Mesendoderm (in vitro differentiated cells): ENCODE measurements at regions not wholly inside any gene's neighbourhood (a gene's known extent, or its start where the extent isn't known, plus 50 kb on each side); places are given as distances from the start of the nearest gene placed in this dataset.

ENCODE experiments used
- DNase-seq: peaks from one replicate; pipeline ENCODE4 v3.0.0; 2013
- H2AK5ac ChIP-seq: 2 replicates; pipeline ENCODE4 v1.6.1; 2013; ENCODE audit warnings: low read length, inconsistent platforms
- H2BK120ac ChIP-seq: 2 replicates; pipeline ENCODE4 v1.6.1; 2013; ENCODE audit warnings: low read depth, mild to moderate bottlenecking, low read length, moderate library complexity, mixed read lengths
- H2BK15ac ChIP-seq: replicated peaks from 2 replicates; pipeline ENCODE4 v1.6.1; 2013; ENCODE audit warnings: low read depth, mild to moderate bottlenecking, moderate library complexity
- H2BK5ac ChIP-seq: 2 replicates; pipeline ENCODE4 v1.6.1; 2013; ENCODE audit warnings: low read length, inconsistent platforms
- H3K18ac ChIP-seq: 2 replicates; pipeline ENCODE4 v1.6.1; 2013; ENCODE audit warnings: mild to moderate bottlenecking, low read length, mixed read lengths
- H3K23ac ChIP-seq: one replicate; pipeline ENCODE4 v1.6.1; 2013; ENCODE audit warnings: low read length
- H3K27ac ChIP-seq: 2 replicates; pipeline ENCODE4 v1.5.1; 2013; ENCODE audit warnings: low read depth, mild to moderate bottlenecking, inconsistent platforms, low read length, moderate library complexity
- H3K27me3 ChIP-seq: 2 replicates; pipeline ENCODE4 v1.6.1; 2013; ENCODE audit warnings: low read length, control low read depth, mild to moderate bottlenecking, inconsistent platforms; ENCODE audit not compliant: insufficient read depth, poor library complexity
- H3K36me3 ChIP-seq: 2 replicates; pipeline ENCODE4 v1.6.1; 2013; ENCODE audit warnings: low read length, inconsistent platforms; ENCODE audit not compliant: control insufficient read depth, insufficient read depth
- H3K4ac ChIP-seq: one replicate; pipeline ENCODE4 v1.6.1; 2013; ENCODE audit warnings: low read depth, mild to moderate bottlenecking, low read length, moderate library complexity
- H3K4me1 ChIP-seq: 2 replicates; pipeline ENCODE4 v1.6.1; 2013; ENCODE audit warnings: low read depth, low read length, inconsistent platforms; ENCODE audit not compliant: control insufficient read depth
- H3K4me2 ChIP-seq: 2 replicates; pipeline ENCODE4 v1.6.1; 2013; ENCODE audit warnings: low read length
- H3K4me3 ChIP-seq: 2 replicates; pipeline ENCODE4 v1.5.1; 2013; ENCODE audit warnings: mild to moderate bottlenecking, low read length
- H3K56ac ChIP-seq: one replicate; pipeline ENCODE4 v1.6.1; 2013; ENCODE audit warnings: low read length
- H3K79me1 ChIP-seq: 2 replicates; pipeline ENCODE4 v1.6.1; 2013; ENCODE audit warnings: low read length, inconsistent platforms
- H3K79me2 ChIP-seq: 2 replicates; pipeline ENCODE4 v1.6.1; 2013; ENCODE audit warnings: mild to moderate bottlenecking, low read length; ENCODE audit not compliant: control insufficient read depth, insufficient read depth
- H3K9ac ChIP-seq: 2 replicates; pipeline ENCODE4 v1.6.1; 2013; ENCODE audit warnings: low read length, inconsistent platforms
- H4K5ac ChIP-seq: one replicate; pipeline ENCODE4 v1.6.1; 2013; ENCODE audit warnings: low read length
- H4K8ac ChIP-seq: one replicate; pipeline ENCODE4 v1.6.1; 2013; ENCODE audit warnings: low read depth, mild to moderate bottlenecking, control low read depth, low read length, moderate library complexity
- WGBS: extraction: QIAGEN DNeasy Blood & Tissue Kit; methylation state at CpG from one replicate; pipeline ENCODE4 v1.1.7; 2013; ENCODE audit warnings: low lambda C conversion rate, missing lambda C conversion rate; ENCODE audit not compliant: insufficient coverage; ENCODE audit errors: extremely low coverage; 5-methylcytosine and 5-hydroxymethylcytosine counted together

DNA sequence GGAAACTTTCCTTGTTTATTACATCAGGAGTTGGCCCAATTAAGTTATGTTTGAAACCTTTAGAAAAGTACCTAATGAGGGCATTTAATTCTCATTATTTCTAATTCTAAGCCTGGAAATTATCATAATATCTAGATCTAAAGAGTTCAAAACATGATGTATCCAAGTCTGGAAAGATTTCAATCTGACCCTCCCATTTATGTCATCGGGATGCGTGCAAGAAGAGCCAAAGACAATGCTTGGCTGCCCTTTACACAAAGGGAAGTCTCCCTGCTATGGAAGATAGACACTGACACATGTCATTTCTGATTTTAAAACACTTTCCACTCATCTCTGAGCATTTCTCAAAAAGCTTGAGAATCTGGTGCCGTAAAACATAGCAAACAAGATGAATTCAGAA is 222.4 kb downstream of the ANTXR2 start:
- no peaks in the 10 kb centered on the region for H3K4me1 ChIP-seq

DNA sequence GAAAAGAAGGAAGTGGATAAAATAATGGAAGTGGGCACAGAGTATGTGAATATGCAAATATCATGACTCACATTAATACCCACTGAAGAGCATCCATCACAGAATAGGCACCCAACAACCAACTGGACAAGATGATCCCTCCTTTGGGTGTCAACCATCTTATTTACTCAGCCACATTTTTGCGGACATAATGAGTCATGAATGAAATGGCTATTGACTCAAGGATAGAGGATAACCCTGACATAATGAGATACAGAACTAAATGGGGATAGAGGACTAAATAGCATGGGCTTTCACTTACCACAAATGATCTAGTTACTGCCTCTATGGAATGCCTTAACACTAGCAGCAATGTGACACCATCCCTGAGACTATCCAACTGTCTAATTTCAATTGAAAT is 224.7 kb downstream of the ANTXR2 start:
- Histone ChIP-seq H3K79me1 (no peaks in the 10 kb centered on the region), H2BK120ac (no peak overlapping the region), H4K5ac (no peak overlapping the region), H3K36me3 (no peaks in the 10 kb centered on the region), H3K27ac (no peak overlapping the region), H2AK5ac (no peak overlapping the region), H3K56ac (no peak overlapping the region), H3K27me3 (no peaks in the 10 kb centered on the region), H2BK15ac (no peak overlapping the region), H4K8ac (no peak overlapping the region), H2BK5ac (no peak overlapping the region), H3K4me2 (no peak overlapping the region), H3K23ac (no peak overlapping the region), H3K4me1 (no peaks in the 10 kb centered on the region), H3K9ac (no peak overlapping the region), H3K4me3 (no peak overlapping the region), H3K4ac (no peak overlapping the region), H3K79me2 (no peaks in the 10 kb centered on the region), H3K18ac (no peak overlapping the region)
- WGBS = no CpG with 5 or more reads among the region's 1 CpG
- no peak for DNase-seq

More for the DNA sequence above, 222.4 kb downstream of the ANTXR2 start:
- no peak overlapping the region for H3K18ac ChIP-seq
- no CpG with 5 or more reads among the region's 3 CpGs for WGBS
- no peak overlapping the region for H3K4me3 ChIP-seq
- no peak overlapping the region for H3K4me2 ChIP-seq
- no peak overlapping the region for H3K9ac ChIP-seq
- H2BK15ac ChIP-seq = no peak overlapping the region
- no peak overlapping the region for H3K56ac ChIP-seq
- H3K23ac ChIP-seq = no peak overlapping the region
- H3K4ac ChIP-seq = no peak overlapping the region
- H3K36me3 ChIP-seq = no peaks in the 10 kb centered on the region
- H4K5ac ChIP-seq = no peak overlapping the region
- H2BK5ac ChIP-seq = no peak overlapping the region
- H3K79me2 ChIP-seq = no peaks in the 10 kb centered on the region
- no peaks in the 10 kb centered on the region for H3K79me1 ChIP-seq
- H3K27me3 ChIP-seq = no peaks in the 10 kb centered on the region
- no peak overlapping the region for H2AK5ac ChIP-seq
- no peak overlapping the region for H3K27ac ChIP-seq
- H2BK120ac ChIP-seq = no peak overlapping the region
- no peak overlapping the region for H4K8ac ChIP-seq
- DNase-seq = no peak

DNA sequence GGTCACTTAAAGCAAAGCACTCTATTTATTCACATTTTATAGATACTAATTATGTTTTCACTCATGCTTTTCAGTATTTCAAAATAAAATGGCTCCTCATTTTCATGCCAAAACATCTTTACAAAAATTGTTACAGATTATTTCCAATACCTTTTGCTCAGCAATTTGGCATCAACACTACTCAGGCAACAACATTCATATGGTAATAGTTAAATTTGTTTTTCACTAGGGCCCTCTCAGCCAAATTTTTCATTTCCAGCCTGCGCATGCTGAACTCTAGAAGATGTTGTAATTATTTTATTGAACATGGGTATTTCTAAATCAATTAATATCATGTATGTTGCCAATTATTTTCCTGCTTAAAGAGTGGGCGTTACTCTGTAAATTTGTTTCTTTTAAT is 225.6 kb downstream of the ANTXR2 start:
- Histone ChIP-seq H3K4me3 (no peak overlapping the region), H3K4me1 (no peaks in the 10 kb centered on the region), H3K4me2 (no peak overlapping the region), H3K23ac (no peak overlapping the region), H2BK5ac (no peak overlapping the region), H3K56ac (no peak overlapping the region), H4K5ac (no peak overlapping the region), H4K8ac (no peak overlapping the region), H3K18ac (no peak overlapping the region), H2BK120ac (no peak overlapping the region), H3K4ac (no peak overlapping the region), H2BK15ac (no peak overlapping the region), H3K27ac (no peak overlapping the region), H3K9ac (no peak overlapping the region), H3K79me1 (no peaks in the 10 kb centered on the region), H3K36me3 (no peaks in the 10 kb centered on the region), H3K79me2 (no peaks in the 10 kb centered on the region), H3K27me3 (no peaks in the 10 kb centered on the region), H2AK5ac (no peak overlapping the region)
- no CpG with 5 or more reads among the region's 2 CpGs for WGBS
- no peak for DNase-seq

DNA sequence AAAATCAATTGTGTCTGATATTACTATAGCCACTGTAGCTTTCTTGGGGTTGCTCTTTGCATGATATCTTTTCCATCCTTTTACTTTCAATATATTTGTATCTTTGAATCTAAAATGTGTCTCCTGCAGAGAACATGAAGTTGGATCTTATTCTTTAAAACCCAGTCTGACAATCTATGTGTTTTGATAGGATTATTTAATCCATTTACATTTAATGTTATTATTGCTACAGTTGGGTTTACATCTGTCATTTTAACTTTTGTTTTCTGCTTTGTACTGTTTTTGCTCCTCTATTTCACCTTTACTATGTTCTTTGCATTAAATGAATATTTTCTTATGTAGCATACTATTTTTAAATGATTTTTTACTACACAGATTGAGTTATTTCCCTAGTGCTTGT is 230.9 kb downstream of the ANTXR2 start:
- Histone ChIP-seq H3K4me3 (no peak overlapping the region), H3K4me1 (no peaks in the 10 kb centered on the region), H3K9ac (no peak overlapping the region), H2BK5ac (no peak overlapping the region), H3K79me2 (no peaks in the 10 kb centered on the region), H3K27ac (no peak overlapping the region), H3K18ac (no peak overlapping the region), H3K23ac (no peak overlapping the region), H2BK120ac (no peak overlapping the region), H3K36me3 (no peaks in the 10 kb centered on the region), H2AK5ac (no peak overlapping the region), H4K8ac (no peak overlapping the region), H3K27me3 (no peaks in the 10 kb centered on the region), H2BK15ac (no peak overlapping the region), H3K4me2 (no peak overlapping the region), H3K79me1 (no peaks in the 10 kb centered on the region), H3K4ac (no peak overlapping the region), H4K5ac (no peak overlapping the region), H3K56ac (no peak overlapping the region)
- DNase-seq = no peak

DNA sequence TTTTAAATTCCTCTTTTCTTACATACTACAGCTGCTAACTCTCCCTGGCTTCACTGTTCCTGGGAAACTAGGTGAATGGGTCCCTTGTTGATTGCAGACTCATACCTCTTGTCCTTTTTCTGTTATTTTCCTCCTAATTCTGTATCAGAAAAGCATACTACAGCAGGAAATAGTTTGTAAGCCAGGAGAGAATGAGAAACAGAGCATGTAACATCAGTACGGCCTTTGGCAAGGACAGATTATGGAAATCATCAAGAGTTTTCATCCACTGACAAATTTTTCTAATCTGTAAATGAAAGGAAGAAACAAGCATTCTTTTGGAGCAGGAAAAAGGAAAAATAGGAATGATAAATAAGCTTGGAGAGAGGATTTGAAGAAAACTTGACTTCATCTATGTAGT is 239.2 kb downstream of the ANTXR2 start:
- Histone ChIP-seq H3K27ac (no peak overlapping the region), H2AK5ac (no peak overlapping the region), H3K79me2 (no peaks in the 10 kb centered on the region), H3K36me3 (no peaks in the 10 kb centered on the region), H3K18ac (no peak overlapping the region), H3K56ac (no peak overlapping the region), H2BK15ac (no peak overlapping the region), H3K4ac (no peak overlapping the region), H3K23ac (no peak overlapping the region), H3K79me1 (no peaks in the 10 kb centered on the region), H2BK120ac (no peak overlapping the region), H2BK5ac (no peak overlapping the region), H3K9ac (no peak overlapping the region), H4K5ac (no peak overlapping the region), H3K27me3 (no peaks in the 10 kb centered on the region), H4K8ac (no peak overlapping the region), H3K4me3 (no peak overlapping the region), H3K4me2 (no peak overlapping the region), H3K4me1 (no peaks in the 10 kb centered on the region)
- no CpG with 5 or more reads among the region's 1 CpG for WGBS
- no peak for DNase-seq

DNA sequence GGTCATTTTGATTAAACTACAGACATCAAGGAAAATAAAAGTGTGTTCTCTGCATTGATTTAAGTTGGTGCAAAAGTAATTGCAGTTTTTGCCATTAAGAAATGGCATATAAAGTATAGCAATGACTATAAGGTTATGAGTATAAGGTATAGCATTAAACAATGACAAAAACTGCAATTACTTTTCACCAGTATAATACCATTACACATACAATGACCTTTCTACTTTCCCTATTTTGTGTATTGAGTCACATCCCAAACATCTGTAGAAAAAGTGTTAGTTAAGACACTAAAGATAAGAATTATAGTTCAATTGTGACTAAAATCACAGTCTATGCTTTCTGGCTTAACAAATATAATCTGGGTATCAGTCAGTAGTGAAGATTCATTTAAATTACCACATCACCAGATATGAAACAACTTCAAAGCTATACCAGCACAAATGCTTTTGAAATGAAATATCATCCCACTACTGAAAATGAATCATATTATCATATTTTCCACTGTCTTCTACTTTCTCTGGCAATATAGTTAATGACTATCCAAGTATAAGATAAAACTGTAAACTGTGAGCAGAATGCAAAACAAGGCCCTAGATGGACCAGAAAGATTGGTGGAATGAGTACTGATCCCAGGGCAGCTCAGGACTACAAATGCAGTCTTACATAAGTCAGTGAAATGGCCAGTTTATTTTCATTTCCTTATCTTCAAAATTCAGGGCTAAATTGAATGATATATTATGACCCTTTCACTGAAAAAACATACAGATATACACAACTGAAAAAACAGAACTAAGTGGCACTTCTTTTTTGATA is 241.1 kb downstream of the ANTXR2 start:
- Histone ChIP-seq H3K9ac (no peak overlapping the region), H4K8ac (no peak overlapping the region), H3K4me3 (no peak overlapping the region), H4K5ac (no peak overlapping the region), H2BK15ac (no peak overlapping the region), H3K4me2 (no peak overlapping the region), H3K27ac (no peak overlapping the region), H3K36me3 (no peaks in the 10 kb centered on the region), H3K79me1 (no peaks in the 10 kb centered on the region), H3K4ac (no peak overlapping the region), H2BK5ac (no peak overlapping the region), H3K27me3 (no peaks in the 10 kb centered on the region), H3K56ac (no peak overlapping the region), H2BK120ac (no peak overlapping the region), H3K18ac (no peak overlapping the region), H3K79me2 (no peaks in the 10 kb centered on the region), H3K4me1 (no peaks in the 10 kb centered on the region), H2AK5ac (no peak overlapping the region), H3K23ac (no peak overlapping the region)
- no peak for DNase-seq
